ENCODE measurements at regions not wholly inside any gene's neighbourhood (a gene's known extent, or its start where the extent isn't known, plus 50 kb on each side); places are given as distances from the start of the nearest gene placed in this dataset.

GRCh38 chr7:145193951-145194350 lies 358.1 kb upstream of the TPK1 start:
- Histone ChIP-seq H3K79me2 (ENCODE audit: insufficient read depth, low read length) (no peaks in the 10 kb centered on the region), H3K27ac (ENCODE audit: low read depth in 1 of 2, low read length in 2 of 2) (no peak overlapping the region)

GRCh38 chr7:145184956-145185355 lies 349.1 kb upstream of the TPK1 start:
- H3K4me1 ChIP-seq (ENCODE audit: control insufficient read depth in 1 of 2, insufficient read depth in 2 of 2, low read length in 2 of 2) = no peaks in the 10 kb centered on the region
- H3K9ac ChIP-seq (ENCODE audit: insufficient read depth, low read length, poor library complexity, severe bottlenecking) = no peak overlapping the region
- peaks cover 0 to 3% of the 10 kb centered on the region in 2 donors for H3K9me3 ChIP-seq (replicated peaks in 1 of 2; ENCODE audit: control insufficient read depth in 1 of 2, insufficient read depth in 1 of 2, low read length in 2 of 2)
- no peak overlapping the region for H3K4me2 ChIP-seq (replicated peaks; ENCODE audit: extremely low read depth, low read length, poor library complexity, severe bottlenecking)
- no peaks in the 10 kb centered on the region for H3K79me2 ChIP-seq (ENCODE audit: insufficient read depth, low read length)
- H3K4me3 ChIP-seq (replicated peaks in 1 of 3; ENCODE audit: low read depth in 2 of 3, low read length in 3 of 3) = no peak overlapping the region
- no peak for DNase-seq
- no peaks in the 10 kb centered on the region for H4K20me1 ChIP-seq (ENCODE audit: insufficient read depth, low read length)
- H3K27ac ChIP-seq (ENCODE audit: low read depth in 1 of 2, low read length in 2 of 2) = no peak overlapping the region
- Mint-ChIP-seq H3K27me3 (ENCODE audit: low read depth in 3 of 3) (peaks cover 0 to 1% (median 0%) of the 10 kb centered on the region in 3 donors), H3K9me3 (peaks cover 0 to 11% (median 4%) of the 10 kb centered on the region in 7 donors), H3K4me3 (no peak overlapping the region), H3K27ac (no peak overlapping the region), H3K4me1 (no peaks in the 10 kb centered on the region), H3K36me3 (no peaks in the 10 kb centered on the region)
- TF ChIP-seq CTCF (IDR thresholded peaks at IDR 0.05) = no peak
- WGBS (ENCODE audit: insufficient coverage) = no CpG with 5 or more reads among the region's 2 CpGs
- no peaks in the 10 kb centered on the region for H3K36me3 ChIP-seq (replicated peaks in 1 of 2; ENCODE audit: control insufficient read depth in 1 of 2, insufficient read depth in 2 of 2, low read length in 2 of 2)
- no peak overlapping the region for H2AFZ ChIP-seq (ENCODE audit: insufficient read depth, low read depth, low read length, poor library complexity, severe bottlenecking)
- H3K27me3 ChIP-seq (ENCODE audit: control insufficient read depth in 2 of 2, insufficient read depth in 2 of 2, low read length in 2 of 2) = no peaks in the 10 kb centered on the region
- intact Hi-C loops (cut with micrococcal nuclease) = no loop called here

More at GRCh38 chr7:145193951-145194350, 358.1 kb upstream of the TPK1 start:
- H2AFZ ChIP-seq (ENCODE audit: insufficient read depth, low read depth, low read length, poor library complexity, severe bottlenecking) = no peak overlapping the region
- no peak overlapping the region for H3K9ac ChIP-seq (ENCODE audit: insufficient read depth, low read length, poor library complexity, severe bottlenecking)
- Mint-ChIP-seq H3K27me3 (ENCODE audit: low read depth in 3 of 3) (peaks cover 0 to 1% (median 0%) of the 10 kb centered on the region in 3 donors), H3K4me1 (no peaks in the 10 kb centered on the region), H3K27ac (no peak overlapping the region), H3K9me3 (peaks cover 0 to 16% (median 1%) of the 10 kb centered on the region in 7 donors), H3K4me3 (no peak overlapping the region), H3K36me3 (no peaks in the 10 kb centered on the region)
- TF ChIP-seq CTCF (IDR thresholded peaks at IDR 0.05) = no peak
- DNase-seq = no peak
- peaks cover 0 to 3% of the 10 kb centered on the region in 2 donors for H3K9me3 ChIP-seq (replicated peaks in 1 of 2; ENCODE audit: control insufficient read depth in 1 of 2, insufficient read depth in 1 of 2, low read length in 2 of 2)
- 100% methylated on average over 1 of the region's 4 CpGs for WGBS (ENCODE audit: insufficient coverage)
- intact Hi-C loops (cut with micrococcal nuclease) = no loop called here
- H3K4me3 ChIP-seq (replicated peaks in 1 of 3; ENCODE audit: low read depth in 2 of 3, low read length in 3 of 3) = no peak overlapping the region
- H4K20me1 ChIP-seq (ENCODE audit: insufficient read depth, low read length) = no peaks in the 10 kb centered on the region
- no peaks in the 10 kb centered on the region for H3K4me1 ChIP-seq (ENCODE audit: control insufficient read depth in 1 of 2, insufficient read depth in 2 of 2, low read length in 2 of 2)
- no peak overlapping the region for H3K4me2 ChIP-seq (replicated peaks; ENCODE audit: extremely low read depth, low read length, poor library complexity, severe bottlenecking)
- no peaks in the 10 kb centered on the region for H3K27me3 ChIP-seq (ENCODE audit: control insufficient read depth in 2 of 2, insufficient read depth in 2 of 2, low read length in 2 of 2)
- no peaks in the 10 kb centered on the region for H3K36me3 ChIP-seq (replicated peaks in 1 of 2; ENCODE audit: control insufficient read depth in 1 of 2, insufficient read depth in 2 of 2, low read length in 2 of 2)
